ENCODE measurements at regions not wholly inside any gene's neighbourhood (a gene's known extent, or its start where the extent isn't known, plus 50 kb on each side); places are given as distances from the start of the nearest gene placed in this dataset.

GRCh38 chr6:121723623-121724022 lies 288.2 kb downstream of the GJA1 start:
- ChIA-PET CTCF (no interaction called here), POLR2A (no interaction called here), RAD21 (ENCODE audit: unreplicated experiment) (no interaction called here)

GRCh38 chr6:121724576-121724975 lies 289.1 kb downstream of the GJA1 start:
- no peak for FAIRE-seq
- no peak for TF ChIP-seq MYC (IDR thresholded peaks at IDR 0.05; ENCODE audit: insufficient read depth, insufficient read length, insufficient replicate concordance, low read length, severe bottlenecking)
- TF ChIP-seq ZSCAN29 (IDR thresholded peaks at IDR 0.05), result no peak
- TF ChIP-seq ZBTB11 (CRISPR knock-in tag; IDR thresholded peaks at IDR 0.05), result no peak
- no peak for TF ChIP-seq TCF12 (IDR thresholded peaks at IDR 0.05; ENCODE audit: low read depth, low read length)
- intact Hi-C loops (cut with micrococcal nuclease; ENCODE audit: unreplicated experiment) (no loop called here), in situ Hi-C loops (cut with MboI) (no loop called here)
- H3K4me1 ChIP-seq (ENCODE audit: control insufficient read depth, insufficient read depth, low read length), result no peaks in the 10 kb centered on the region
- ChIA-PET RAD21 (ENCODE audit: unreplicated experiment) (no interaction called here), CTCF (no interaction called here), SMC1A (ENCODE audit: uncharacterized antibody, unreplicated experiment) (no interaction called here), POLR2A (no interaction called here)
- H2AFZ ChIP-seq (ENCODE audit: control insufficient read depth, low read depth, low read length), result no peak overlapping the region
- H3K79me2 ChIP-seq (ENCODE audit: control insufficient read depth, insufficient read depth, low read length), result no peaks in the 10 kb centered on the region
- no peak overlapping the region for H3K4me3 ChIP-seq
- no peak overlapping the region for H3K4me2 ChIP-seq (ENCODE audit: control insufficient read depth, insufficient read depth)
- H3K9ac ChIP-seq (ENCODE audit: control insufficient read depth, insufficient read depth, low read length), result no peak overlapping the region
- ATAC-seq, result no peak
- H3K36me3 ChIP-seq (ENCODE audit: control insufficient read depth in 2 of 2, insufficient read depth in 2 of 2, low read length in 1 of 2), result no peaks in the 10 kb centered on the region
- no peaks in the 10 kb centered on the region for H4K20me1 ChIP-seq (ENCODE audit: control insufficient read depth, insufficient read depth)
- no peaks in the 10 kb centered on the region for H3K9me3 ChIP-seq (replicated peaks; ENCODE audit: control insufficient read depth, insufficient read depth, low read length)
- 0% methylated on average over 2 of the region's 2 CpGs for WGBS (ENCODE audit: insufficient coverage, insufficient replicate concordance, low lambda C conversion rate, missing lambda C conversion rate)
- BruUV-seq (replicated peaks), result no TSS peak
- H3K27ac ChIP-seq (ENCODE audit: control insufficient read depth, insufficient read depth), result no peak overlapping the region
- H3K27me3 ChIP-seq (replicated peaks in 1 of 2; ENCODE audit: control insufficient read depth in 2 of 2, insufficient read depth in 2 of 2, low read length in 1 of 2), result no peaks in the 10 kb centered on the region
- no peak for DNase-seq (ENCODE audit: low read depth, low spot score)

More at GRCh38 chr6:121723623-121724022, 288.2 kb downstream of the GJA1 start:
- Histone ChIP-seq H3K27ac (ENCODE audit: control insufficient read depth, insufficient read depth) (no peak overlapping the region), H3K79me2 (ENCODE audit: control insufficient read depth, insufficient read depth, low read length) (no peaks in the 10 kb centered on the region), H3K27me3 (replicated peaks in 1 of 2; ENCODE audit: control insufficient read depth in 2 of 2, insufficient read depth in 2 of 2, low read length in 1 of 2) (no peaks in the 10 kb centered on the region), H3K4me1 (ENCODE audit: control insufficient read depth, insufficient read depth, low read length) (no peaks in the 10 kb centered on the region), H3K9ac (ENCODE audit: control insufficient read depth, insufficient read depth, low read length) (no peak overlapping the region), H3K4me3 (no peak overlapping the region), H2AFZ (ENCODE audit: control insufficient read depth, low read depth, low read length) (no peak overlapping the region), H3K36me3 (ENCODE audit: control insufficient read depth in 2 of 2, insufficient read depth in 2 of 2, low read length in 1 of 2) (no peaks in the 10 kb centered on the region), H3K4me2 (ENCODE audit: control insufficient read depth, insufficient read depth) (no peak overlapping the region), H4K20me1 (ENCODE audit: control insufficient read depth, insufficient read depth) (no peaks in the 10 kb centered on the region), H3K9me3 (replicated peaks; ENCODE audit: control insufficient read depth, insufficient read depth, low read length) (no peaks in the 10 kb centered on the region)
- FAIRE-seq (no peak), ATAC-seq (no peak), DNase-seq (ENCODE audit: low read depth, low spot score) (no peak)
- TF ChIP-seq SREBF2 (IDR thresholded peaks at IDR 0.05; ENCODE audit: low read length) (no peak), SUPT20H (IDR thresholded peaks at IDR 0.05; ENCODE audit: borderline replicate concordance, control insufficient read depth, low read depth, low read length) (no peak), PAX5 (IDR thresholded peaks at IDR 0.05; ENCODE audit: borderline replicate concordance, low read depth, low read length) (no peak), NR2C2 (IDR thresholded peaks at IDR 0.05; ENCODE audit: borderline replicate concordance, control insufficient read depth, insufficient read length, low read depth) (no peak), RAD21 (IDR thresholded peaks at IDR 0.05; ENCODE audit: insufficient read depth, low read depth, low read length) (no peak)
- 47% methylated on average over 2 of the region's 2 CpGs for WGBS (ENCODE audit: insufficient coverage, insufficient replicate concordance, low lambda C conversion rate, missing lambda C conversion rate)
- intact Hi-C loops (cut with micrococcal nuclease; ENCODE audit: unreplicated experiment), result no loop called here
- SMC1A ChIA-PET (ENCODE audit: uncharacterized antibody, unreplicated experiment), result interaction anchor here (0.7 to 1.0 kb wide), 2 partner anchors 9 to 13 kb away, joined by 3 read pairs; no protein-coding TSS in a partner anchor
- BruUV-seq (replicated peaks), result no TSS peak
- in situ Hi-C loops (cut with MboI), result no loop called here

All from GM12878 (cell line).